Body of pancreas (tissue), 4 donors: ENCODE measurements at regions not wholly inside any gene's neighbourhood (a gene's known extent, or its start where the extent isn't known, plus 50 kb on each side); places are given as distances from the start of the nearest gene placed in this dataset.
"Not testable (repeated sequence)": the region's sequence is repeated elsewhere in the genome, so short reads cannot be mapped to it uniquely, and the experiment has no call there.

Experiments used
- POLR2A ChIP-seq, 3 donors: fragments of 450-650 bp; IDR thresholded peaks; one replicate each; pipeline ENCODE4 v1.6.1; 2016; ENCODE audit warnings: antibody characterized with exemption in 3 of 3, mild to moderate bottlenecking in 2 of 3
- TF ChIP-seq, protein P1 (sequence below), 7 experiments: fragments of 450-650 bp in 4 of 7; fragments of 200-600 bp in 3 of 7; sonication (generic) in 3 of 7; IDR thresholded peaks; one replicate each; pipeline ENCODE4 v1.5.1; 2016 to 2019; ENCODE audit warnings: antibody characterized with exemption in 7 of 7

DNA sequence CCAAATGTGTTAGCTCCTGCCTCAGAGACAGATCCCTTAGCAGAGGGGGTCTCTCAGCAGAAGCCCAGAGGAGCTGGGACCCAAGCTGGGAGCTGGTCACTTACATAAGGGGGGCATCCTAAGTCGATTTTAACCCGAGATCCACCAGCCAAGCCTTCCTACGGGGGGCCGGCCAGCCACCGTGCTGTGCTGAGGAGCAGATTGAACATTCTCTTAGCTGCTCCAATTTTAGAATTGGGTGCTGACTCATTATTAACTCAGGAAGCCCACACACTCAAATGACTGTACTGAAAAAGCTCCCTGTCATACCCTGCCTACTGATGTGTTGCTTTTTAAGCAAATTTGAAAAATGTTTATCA is 373.0 kb downstream of the BCL2L11 start:
- TF ChIP-seq, protein P1, sequence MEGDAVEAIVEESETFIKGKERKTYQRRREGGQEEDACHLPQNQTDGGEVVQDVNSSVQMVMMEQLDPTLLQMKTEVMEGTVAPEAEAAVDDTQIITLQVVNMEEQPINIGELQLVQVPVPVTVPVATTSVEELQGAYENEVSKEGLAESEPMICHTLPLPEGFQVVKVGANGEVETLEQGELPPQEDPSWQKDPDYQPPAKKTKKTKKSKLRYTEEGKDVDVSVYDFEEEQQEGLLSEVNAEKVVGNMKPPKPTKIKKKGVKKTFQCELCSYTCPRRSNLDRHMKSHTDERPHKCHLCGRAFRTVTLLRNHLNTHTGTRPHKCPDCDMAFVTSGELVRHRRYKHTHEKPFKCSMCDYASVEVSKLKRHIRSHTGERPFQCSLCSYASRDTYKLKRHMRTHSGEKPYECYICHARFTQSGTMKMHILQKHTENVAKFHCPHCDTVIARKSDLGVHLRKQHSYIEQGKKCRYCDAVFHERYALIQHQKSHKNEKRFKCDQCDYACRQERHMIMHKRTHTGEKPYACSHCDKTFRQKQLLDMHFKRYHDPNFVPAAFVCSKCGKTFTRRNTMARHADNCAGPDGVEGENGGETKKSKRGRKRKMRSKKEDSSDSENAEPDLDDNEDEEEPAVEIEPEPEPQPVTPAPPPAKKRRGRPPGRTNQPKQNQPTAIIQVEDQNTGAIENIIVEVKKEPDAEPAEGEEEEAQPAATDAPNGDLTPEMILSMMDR (IDR thresholded peaks at IDR 0.05): not testable (repeated sequence)
- TF ChIP-seq POLR2A (IDR thresholded peaks at IDR 0.05): peak in 1 of 3 donors; percentile 10
